Midbrain (tissue), 1 donor: ENCODE measurements at regions not wholly inside any gene's neighbourhood (a gene's known extent, or its start where the extent isn't known, plus 50 kb on each side); places are given as distances from the start of the nearest gene placed in this dataset.
"Not testable (repeated sequence)": the region's sequence is repeated elsewhere in the genome, so short reads cannot be mapped to it uniquely, and the experiment has no call there.

Source experiments
- DNase-seq: peaks from one replicate; lab custom pipeline; 2025; lab: John Stamatoyannopoulos, UW

- no peak for DNase-seq
Observed at GRCh38 chr1:208347191-208347590, 103.0 kb upstream of the PLXNA2 start.

- no peak for DNase-seq
Observed at GRCh38 chr1:208349694-208350330, 105.6 kb upstream of the PLXNA2 start.

GRCh38 chr1:208350815-208351214 lies 106.6 kb upstream of the PLXNA2 start:
- DNase-seq, result no peak

GRCh38 chr1:208351838-208352237 lies 107.7 kb upstream of the PLXNA2 start:
- no peak for DNase-seq

GRCh38 chr1:208353797-208354196 lies 109.6 kb upstream of the PLXNA2 start:
- DNase-seq, result not testable (repeated sequence)

GRCh38 chr1:208357644-208358507 lies 113.7 kb upstream of the PLXNA2 start:
- DNase-seq, result no peak

GRCh38 chr1:208358651-208359050 lies 114.5 kb upstream of the PLXNA2 start:
- no peak for DNase-seq

- no peak for DNase-seq
Observed at GRCh38 chr1:208362011-208362410, 117.8 kb upstream of the PLXNA2 start.

GRCh38 chr1:208366559-208366958 lies 122.4 kb upstream of the PLXNA2 start:
- no peak for DNase-seq

- DNase-seq, result no peak
Observed at GRCh38 chr1:208369045-208369444, 124.9 kb upstream of the PLXNA2 start.

GRCh38 chr1:208369658-208370057 lies 125.5 kb upstream of the PLXNA2 start:
- DNase-seq, result no peak

- no peak for DNase-seq
Observed at GRCh38 chr1:208374391-208374941, 130.3 kb upstream of the PLXNA2 start.

GRCh38 chr1:208381481-208381880 lies 137.3 kb upstream of the PLXNA2 start:
- DNase-seq, result no peak

GRCh38 chr1:208387908-208388811 lies 144.0 kb upstream of the PLXNA2 start:
- no peak for DNase-seq

GRCh38 chr1:208393416-208393815 lies 149.2 kb upstream of the PLXNA2 start:
- DNase-seq, result no peak

- DNase-seq, result no peak
Observed at GRCh38 chr1:208393826-208394225, 149.6 kb upstream of the PLXNA2 start.

GRCh38 chr1:208397286-208397685 lies 153.1 kb upstream of the PLXNA2 start:
- DNase-seq, result no peak

- DNase-seq, result no peak
Observed at GRCh38 chr1:208405014-208405413, 160.8 kb upstream of the PLXNA2 start.

- DNase-seq, result no peak
Observed at GRCh38 chr1:208409176-208409575, 165.0 kb upstream of the PLXNA2 start.

- no peak for DNase-seq
Observed at GRCh38 chr1:208410409-208410808, 166.2 kb upstream of the PLXNA2 start.

- no peak for DNase-seq
Observed at GRCh38 chr1:208413006-208413405, 168.8 kb upstream of the PLXNA2 start.

GRCh38 chr1:208418667-208419066 lies 174.5 kb upstream of the PLXNA2 start:
- no peak for DNase-seq
